SK-N-SH (cell line): ENCODE measurements at regions not wholly inside any gene's neighbourhood (a gene's known extent, or its start where the extent isn't known, plus 50 kb on each side); places are given as distances from the start of the nearest gene placed in this dataset.

Experiments
- CTCF ChIA-PET: fragments of 300-600, 350-600 bp; formaldehyde crosslinking; extraction: SDS; loops from one replicate; lab custom pipeline; 2021; lab: Yijun Ruan, JAX
- POLR2A ChIA-PET: fragments of 350-600 bp; sonication (Branson Sonifier 250); formaldehyde crosslinking; extraction: SDS; loops from one replicate; lab custom pipeline; 2020; ENCODE audit warnings: antibody characterized with exemption, inconsistent platforms; lab: Yijun Ruan, JAX
- DNase-seq: peaks from one replicate; pipeline ENCODE4 v3.0.0; 2012
- H2AFZ ChIP-seq: fragments of 200-600 bp; sonication (generic); 2 replicates; pipeline ENCODE4 v1.8.1; 2016; ENCODE audit warnings: antibody characterized with exemption, mild to moderate bottlenecking, low read depth
- H3F3A ChIP-seq: fragments of 200-600 bp; sonication (generic); replicated peaks from 2 replicates; pipeline ENCODE3; 2016; ENCODE audit warnings: antibody characterized with exemption, mild to moderate bottlenecking; ENCODE audit not compliant: insufficient read depth
- H3K27ac ChIP-seq, 2 experiments: fragments of 200-500 bp in 1 of 2; fragments of 200-600 bp in 1 of 2; sonication (Bioruptor generic) in 1 of 2; sonication (generic), shearing (Covaris generic) in 1 of 2; 2 replicates each; pipeline versions ENCODE4 v1.5.1 to v1.6.1; 2014 to 2016; ENCODE audit warnings: low read depth in 2 of 2, inconsistent platforms in 1 of 2, low read length in 1 of 2, mild to moderate bottlenecking in 1 of 2, mixed read lengths in 1 of 2
- H3K27me3 ChIP-seq: fragments of 200-600 bp; sonication (generic), shearing (Covaris generic); 2 replicates; pipeline ENCODE4 v1.6.1; 2016; ENCODE audit warnings: mixed run types; ENCODE audit not compliant: insufficient read depth
- H3K36me3 ChIP-seq, 2 experiments: fragments of 200-500 bp in 1 of 2; fragments of 200-600 bp in 1 of 2; sonication (Bioruptor generic) in 1 of 2; sonication (generic) in 1 of 2; replicated peaks in 1 of 2; 2 replicates each; pipeline versions ENCODE3 to v1.5.1; 2014 to 2016; ENCODE audit warnings: low read length in 1 of 2, mild to moderate bottlenecking in 1 of 2; ENCODE audit not compliant: insufficient read depth in 2 of 2, control insufficient read depth in 1 of 2
- H3K4me1 ChIP-seq, 2 experiments: fragments of 200-500 bp in 1 of 2; fragments of 200-600 bp in 1 of 2; sonication (Bioruptor generic) in 1 of 2; sonication (generic), shearing (Covaris generic) in 1 of 2; 2 replicates each; pipeline versions ENCODE4 v1.5.1 to v1.6.1; 2014 to 2016; ENCODE audit warnings: low read depth in 1 of 2, low read length in 1 of 2, mixed run types in 1 of 2; ENCODE audit not compliant: insufficient read depth in 2 of 2, control insufficient read depth in 1 of 2
- H3K4me2 ChIP-seq: fragments of 200-600 bp; sonication (generic), shearing (Covaris generic); 2 replicates; pipeline ENCODE4 v1.6.1; 2017; ENCODE audit warnings: mixed run types
- H3K4me3 ChIP-seq, 2 experiments: fragments of 200-500 bp in 1 of 2; fragments of 200-600 bp in 1 of 2; sonication (Bioruptor generic) in 1 of 2; sonication (generic), shearing (Covaris generic) in 1 of 2; 2 replicates each; pipeline versions ENCODE4 v1.5.1 to v1.8.1; 2014 to 2016; ENCODE audit warnings: low read depth in 2 of 2, inconsistent platforms in 1 of 2, low read length in 1 of 2, mild to moderate bottlenecking in 1 of 2, mixed read lengths in 1 of 2, moderate library complexity in 1 of 2
- H3K79me2 ChIP-seq: fragments of 200-600 bp; sonication (generic); 2 replicates; pipeline ENCODE4 v1.8.1; 2017; ENCODE audit warnings: mild to moderate bottlenecking; ENCODE audit not compliant: insufficient read depth
- H3K9ac ChIP-seq: fragments of 200-600 bp; sonication (generic); 2 replicates; pipeline ENCODE4 v1.6.1; 2017; ENCODE audit warnings: mixed run types
- H3K9me2 ChIP-seq: fragments of 200-600 bp; sonication (generic); 2 replicates; pipeline ENCODE4 v1.6.1; 2017; ENCODE audit warnings: mixed run types
- H3K9me3 ChIP-seq: fragments of 200-600 bp; sonication (generic); 2 replicates; pipeline ENCODE4 v1.6.1; 2017; ENCODE audit warnings: mixed run types, mild to moderate bottlenecking, moderate library complexity
- H4K20me1 ChIP-seq: fragments of 200-600 bp; sonication (generic); 2 replicates; pipeline ENCODE4 v1.6.1; 2017; ENCODE audit warnings: mild to moderate bottlenecking, mixed run types; ENCODE audit not compliant: insufficient read depth
- CHD2 ChIP-seq: fragments of 150-350 bp; IDR thresholded peaks from 2 replicates; pipeline ENCODE4 v1.6.1; 2018; ENCODE audit warnings: low read length; ENCODE audit not compliant: partially characterized antibody
- EZH2phosphoT487 ChIP-seq: fragments of 200-600 bp; sonication (generic); IDR thresholded peaks from 2 replicates; pipeline ENCODE4 v1.6.1; 2017; ENCODE audit warnings: low read depth, mixed run types, mild to moderate bottlenecking, antibody characterized with exemption, moderate library complexity, borderline replicate concordance
- FOSL2 ChIP-seq: IDR thresholded peaks from 2 replicates; pipeline ENCODE4 v1.4.0; 2012; ENCODE audit warnings: low read depth, mild to moderate bottlenecking, moderate library complexity, borderline replicate concordance
- FOXM1 ChIP-seq: IDR thresholded peaks from 2 replicates; pipeline ENCODE4 v1.4.0; 2012; ENCODE audit warnings: low read depth, mild to moderate bottlenecking
- MEF2A ChIP-seq: IDR thresholded peaks from 2 replicates; pipeline ENCODE4 v1.4.0; 2012; ENCODE audit warnings: low read depth, borderline replicate concordance
- MXI1 ChIP-seq: IDR thresholded peaks from 2 replicates; pipeline ENCODE4 v1.6.1; 2012; ENCODE audit warnings: mild to moderate bottlenecking, low read depth, low read length, improper control_type of control experiment
- NRF1 ChIP-seq: IDR thresholded peaks from 2 replicates; pipeline ENCODE4 v1.6.1; 2012; ENCODE audit warnings: low read depth, mild to moderate bottlenecking, low read length
- RAD21 ChIP-seq: IDR thresholded peaks from 2 replicates; pipeline ENCODE4 v1.6.1; 2012; ENCODE audit warnings: mild to moderate bottlenecking, low read length
- RCOR1 ChIP-seq: fragments of 150-350 bp; IDR thresholded peaks from 2 replicates; pipeline ENCODE4 v1.6.1; 2017; ENCODE audit warnings: antibody characterized with exemption, low read length
- SIN3A ChIP-seq: IDR thresholded peaks from 2 replicates; pipeline ENCODE4 v1.6.1; 2012; ENCODE audit warnings: low read depth, mild to moderate bottlenecking, low read length, moderate library complexity, borderline replicate concordance
- TAF1 ChIP-seq: IDR thresholded peaks from 2 replicates; pipeline ENCODE4 v1.6.1; 2012; ENCODE audit warnings: low read depth, mild to moderate bottlenecking, low read length, moderate library complexity, borderline replicate concordance
- TCF12 ChIP-seq: IDR thresholded peaks from 2 replicates; pipeline ENCODE4 v1.4.0; 2012
- YY1 ChIP-seq: IDR thresholded peaks from 2 replicates; pipeline ENCODE4 v1.4.0; 2012; ENCODE audit warnings: low read depth, mild to moderate bottlenecking
- WGBS: methylation state at CpG from one replicate; pipeline ENCODE4 v1.1.6; 2017; ENCODE audit warnings: low lambda C conversion rate; 5-methylcytosine and 5-hydroxymethylcytosine counted together
- TF ChIP-seq, protein P1 (sequence below): fragments of 150-350 bp; IDR thresholded peaks from 2 replicates; pipeline ENCODE4 v1.6.1; 2016; ENCODE audit warnings: mild to moderate bottlenecking, low read depth, low read length
- TF ChIP-seq, protein P2 (sequence below): fragments of 200-600 bp; sonication (generic); IDR thresholded peaks from 2 replicates; pipeline ENCODE4 v1.6.1; 2017; ENCODE audit warnings: antibody characterized with exemption, mild to moderate bottlenecking, moderate library complexity
- TF ChIP-seq, protein P3 (sequence below): IDR thresholded peaks from 2 replicates; pipeline ENCODE4; 2012
- TF ChIP-seq, protein P4 (sequence below): IDR thresholded peaks from 2 replicates; pipeline ENCODE4 v1.6.1; 2012; ENCODE audit warnings: mild to moderate bottlenecking, low read depth, low read length, moderate library complexity
- TF ChIP-seq, protein P5 (sequence below): IDR thresholded peaks from 2 replicates; pipeline ENCODE4 v1.4.0; 2012; ENCODE audit warnings: low read depth, borderline replicate concordance

DNA sequence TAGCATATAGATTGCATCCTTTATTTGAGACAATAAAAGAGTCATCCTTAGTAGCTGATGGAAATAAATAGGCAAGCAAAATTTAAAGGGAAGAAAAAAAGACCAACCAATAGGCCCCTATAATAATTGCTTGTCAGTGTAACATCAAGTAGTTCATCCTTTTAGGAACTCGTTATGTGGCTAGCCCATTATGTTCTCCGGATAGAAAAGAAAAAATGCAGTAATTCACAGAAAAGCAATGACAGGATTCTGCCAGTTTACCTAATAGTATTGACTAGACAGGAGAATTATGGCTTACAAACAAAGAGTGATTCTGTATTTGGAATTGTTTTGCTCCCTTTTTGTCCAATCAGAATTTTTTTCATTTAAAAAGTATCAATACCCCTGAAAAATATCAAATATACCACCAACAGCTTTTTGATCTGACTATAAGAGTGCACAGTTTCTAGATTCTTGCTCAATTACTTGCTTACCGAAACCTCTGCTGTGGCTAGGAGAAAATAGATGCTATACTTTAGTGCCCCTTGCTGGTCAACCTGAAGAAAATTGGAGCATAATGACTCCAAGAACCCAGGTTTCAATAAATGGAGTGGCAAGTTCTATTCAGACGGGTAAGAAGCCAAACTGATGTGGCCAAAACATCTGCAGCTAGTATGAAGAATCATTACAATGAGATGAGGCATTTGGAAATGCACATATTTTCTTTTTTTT lies 91.5 kb upstream of the SASH1 start (continued):
- TF ChIP-seq RAD21 (peak; percentile 62), NRF1 (no peak), FOXM1 (no peak), EZH2phosphoT487 (no peak), FOSL2 (no peak), CHD2 (no peak), TCF12 (no peak), RCOR1 (no peak), TAF1 (no peak)
- TF ChIP-seq, protein P1, sequence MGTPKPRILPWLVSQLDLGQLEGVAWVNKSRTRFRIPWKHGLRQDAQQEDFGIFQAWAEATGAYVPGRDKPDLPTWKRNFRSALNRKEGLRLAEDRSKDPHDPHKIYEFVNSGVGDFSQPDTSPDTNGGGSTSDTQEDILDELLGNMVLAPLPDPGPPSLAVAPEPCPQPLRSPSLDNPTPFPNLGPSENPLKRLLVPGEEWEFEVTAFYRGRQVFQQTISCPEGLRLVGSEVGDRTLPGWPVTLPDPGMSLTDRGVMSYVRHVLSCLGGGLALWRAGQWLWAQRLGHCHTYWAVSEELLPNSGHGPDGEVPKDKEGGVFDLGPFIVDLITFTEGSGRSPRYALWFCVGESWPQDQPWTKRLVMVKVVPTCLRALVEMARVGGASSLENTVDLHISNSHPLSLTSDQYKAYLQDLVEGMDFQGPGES, result no peak
- TF ChIP-seq, protein P2, sequence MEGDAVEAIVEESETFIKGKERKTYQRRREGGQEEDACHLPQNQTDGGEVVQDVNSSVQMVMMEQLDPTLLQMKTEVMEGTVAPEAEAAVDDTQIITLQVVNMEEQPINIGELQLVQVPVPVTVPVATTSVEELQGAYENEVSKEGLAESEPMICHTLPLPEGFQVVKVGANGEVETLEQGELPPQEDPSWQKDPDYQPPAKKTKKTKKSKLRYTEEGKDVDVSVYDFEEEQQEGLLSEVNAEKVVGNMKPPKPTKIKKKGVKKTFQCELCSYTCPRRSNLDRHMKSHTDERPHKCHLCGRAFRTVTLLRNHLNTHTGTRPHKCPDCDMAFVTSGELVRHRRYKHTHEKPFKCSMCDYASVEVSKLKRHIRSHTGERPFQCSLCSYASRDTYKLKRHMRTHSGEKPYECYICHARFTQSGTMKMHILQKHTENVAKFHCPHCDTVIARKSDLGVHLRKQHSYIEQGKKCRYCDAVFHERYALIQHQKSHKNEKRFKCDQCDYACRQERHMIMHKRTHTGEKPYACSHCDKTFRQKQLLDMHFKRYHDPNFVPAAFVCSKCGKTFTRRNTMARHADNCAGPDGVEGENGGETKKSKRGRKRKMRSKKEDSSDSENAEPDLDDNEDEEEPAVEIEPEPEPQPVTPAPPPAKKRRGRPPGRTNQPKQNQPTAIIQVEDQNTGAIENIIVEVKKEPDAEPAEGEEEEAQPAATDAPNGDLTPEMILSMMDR, result peak; percentile 64
- TF ChIP-seq, protein P3, sequence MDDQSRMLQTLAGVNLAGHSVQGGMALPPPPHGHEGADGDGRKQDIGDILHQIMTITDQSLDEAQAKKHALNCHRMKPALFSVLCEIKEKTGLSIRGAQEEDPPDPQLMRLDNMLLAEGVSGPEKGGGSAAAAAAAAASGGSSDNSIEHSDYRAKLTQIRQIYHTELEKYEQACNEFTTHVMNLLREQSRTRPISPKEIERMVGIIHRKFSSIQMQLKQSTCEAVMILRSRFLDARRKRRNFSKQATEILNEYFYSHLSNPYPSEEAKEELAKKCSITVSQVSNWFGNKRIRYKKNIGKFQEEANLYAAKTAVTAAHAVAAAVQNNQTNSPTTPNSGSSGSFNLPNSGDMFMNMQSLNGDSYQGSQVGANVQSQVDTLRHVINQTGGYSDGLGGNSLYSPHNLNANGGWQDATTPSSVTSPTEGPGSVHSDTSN, result no peak

DNA sequence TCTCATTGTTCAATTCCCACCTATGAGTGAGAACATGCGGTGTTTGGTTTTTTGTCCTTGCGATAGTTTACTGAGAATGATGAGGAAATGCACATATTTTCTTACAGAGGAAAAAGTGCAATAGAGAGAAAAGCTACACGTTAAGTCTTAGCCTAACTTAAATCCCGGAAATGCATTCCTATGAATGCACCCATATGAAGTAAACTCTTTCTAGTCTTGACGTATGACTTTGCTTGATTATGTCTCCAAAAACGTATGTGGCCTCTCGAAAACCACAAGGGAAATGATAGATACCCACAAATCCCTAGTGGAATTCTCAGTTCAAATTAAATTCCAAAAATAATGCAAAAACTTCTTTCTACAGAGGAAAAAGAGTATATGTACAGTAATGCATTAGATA lies 90.7 kb upstream of the SASH1 start:
- H2AFZ ChIP-seq, result no peak overlapping the region
- no peaks in the 10 kb centered on the region for H4K20me1 ChIP-seq
- H3F3A ChIP-seq, result no peaks in the 10 kb centered on the region
- H3K79me2 ChIP-seq, result no peaks in the 10 kb centered on the region
- CTCF ChIA-PET, result no interaction called here
- 62% methylated on average over 7 of the region's 7 CpGs for WGBS
- H3K27ac ChIP-seq, result no peak overlapping the region
- H3K9ac ChIP-seq, result no peak overlapping the region
- H3K27me3 ChIP-seq, result no peaks in the 10 kb centered on the region
- H3K4me1 ChIP-seq, result peaks cover 0 to 5% of the 10 kb centered on the region in 2 experiments; a peak in 1 of 4 replicates
- TF ChIP-seq FOXM1 (no peak), RAD21 (no peak), SIN3A (no peak), MXI1 (no peak), NRF1 (no peak), MEF2A (no peak), CHD2 (no peak), YY1 (no peak), RCOR1 (no peak)
- TF ChIP-seq, protein P3, result no peak
- TF ChIP-seq, protein P4, sequence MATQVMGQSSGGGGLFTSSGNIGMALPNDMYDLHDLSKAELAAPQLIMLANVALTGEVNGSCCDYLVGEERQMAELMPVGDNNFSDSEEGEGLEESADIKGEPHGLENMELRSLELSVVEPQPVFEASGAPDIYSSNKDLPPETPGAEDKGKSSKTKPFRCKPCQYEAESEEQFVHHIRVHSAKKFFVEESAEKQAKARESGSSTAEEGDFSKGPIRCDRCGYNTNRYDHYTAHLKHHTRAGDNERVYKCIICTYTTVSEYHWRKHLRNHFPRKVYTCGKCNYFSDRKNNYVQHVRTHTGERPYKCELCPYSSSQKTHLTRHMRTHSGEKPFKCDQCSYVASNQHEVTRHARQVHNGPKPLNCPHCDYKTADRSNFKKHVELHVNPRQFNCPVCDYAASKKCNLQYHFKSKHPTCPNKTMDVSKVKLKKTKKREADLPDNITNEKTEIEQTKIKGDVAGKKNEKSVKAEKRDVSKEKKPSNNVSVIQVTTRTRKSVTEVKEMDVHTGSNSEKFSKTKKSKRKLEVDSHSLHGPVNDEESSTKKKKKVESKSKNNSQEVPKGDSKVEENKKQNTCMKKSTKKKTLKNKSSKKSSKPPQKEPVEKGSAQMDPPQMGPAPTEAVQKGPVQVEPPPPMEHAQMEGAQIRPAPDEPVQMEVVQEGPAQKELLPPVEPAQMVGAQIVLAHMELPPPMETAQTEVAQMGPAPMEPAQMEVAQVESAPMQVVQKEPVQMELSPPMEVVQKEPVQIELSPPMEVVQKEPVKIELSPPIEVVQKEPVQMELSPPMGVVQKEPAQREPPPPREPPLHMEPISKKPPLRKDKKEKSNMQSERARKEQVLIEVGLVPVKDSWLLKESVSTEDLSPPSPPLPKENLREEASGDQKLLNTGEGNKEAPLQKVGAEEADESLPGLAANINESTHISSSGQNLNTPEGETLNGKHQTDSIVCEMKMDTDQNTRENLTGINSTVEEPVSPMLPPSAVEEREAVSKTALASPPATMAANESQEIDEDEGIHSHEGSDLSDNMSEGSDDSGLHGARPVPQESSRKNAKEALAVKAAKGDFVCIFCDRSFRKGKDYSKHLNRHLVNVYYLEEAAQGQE, result no peak
- TF ChIP-seq, protein P5, sequence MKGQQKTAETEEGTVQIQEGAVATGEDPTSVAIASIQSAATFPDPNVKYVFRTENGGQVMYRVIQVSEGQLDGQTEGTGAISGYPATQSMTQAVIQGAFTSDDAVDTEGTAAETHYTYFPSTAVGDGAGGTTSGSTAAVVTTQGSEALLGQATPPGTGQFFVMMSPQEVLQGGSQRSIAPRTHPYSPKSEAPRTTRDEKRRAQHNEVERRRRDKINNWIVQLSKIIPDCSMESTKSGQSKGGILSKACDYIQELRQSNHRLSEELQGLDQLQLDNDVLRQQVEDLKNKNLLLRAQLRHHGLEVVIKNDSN, result no peak
- H3K4me2 ChIP-seq, result no peak overlapping the region
- no peaks in the 10 kb centered on the region for H3K9me3 ChIP-seq
- no peak for DNase-seq
- H3K9me2 ChIP-seq, result no peaks in the 10 kb centered on the region
- POLR2A ChIA-PET, result no interaction called here
- H3K4me3 ChIP-seq, result no peak overlapping the region
- no peaks in the 10 kb centered on the region for H3K36me3 ChIP-seq
